ENCODE measurements at regions not wholly inside any gene's neighbourhood (a gene's known extent, or its start where the extent isn't known, plus 50 kb on each side); places are given as distances from the start of the nearest gene placed in this dataset.

GRCh38 chr17:79455636-79456035 is 155.2 kb downstream of the RBFOX3 start:
- Histone ChIP-seq H2AFZ (ENCODE audit: control insufficient read depth, low read length) (no peak overlapping the region), H3K9ac (ENCODE audit: control insufficient read depth, extremely low read depth, insufficient read depth, low read length) (no peak overlapping the region), H3K9me1 (ENCODE audit: control insufficient read depth, extremely low read depth, insufficient read depth, low read length) (no peaks in the 10 kb centered on the region), H3K4me1 (ENCODE audit: control insufficient read depth, extremely low read depth, insufficient read depth, low read length) (no peaks in the 10 kb centered on the region), H3K36me3 (ENCODE audit: control insufficient read depth in 2 of 2, extremely low read depth in 1 of 2, insufficient read depth in 2 of 2, low read length in 2 of 2) (no peaks in the 10 kb centered on the region), H3K9me3 (ENCODE audit: control insufficient read depth, low read depth, low read length) (no peaks in the 10 kb centered on the region), H3K27me3 (ENCODE audit: control insufficient read depth, extremely low read depth, insufficient read depth, low read length) (peaks cover 5% of the 10 kb centered on the region), H3K79me2 (ENCODE audit: control insufficient read depth, insufficient read depth, low read length) (no peaks in the 10 kb centered on the region), H3K4me3 (ENCODE audit: control insufficient read depth in 2 of 3, extremely low read depth in 1 of 3, insufficient read depth in 2 of 3, low read depth in 1 of 3, low read length in 3 of 3) (no peak overlapping the region), H3K27ac (ENCODE audit: control insufficient read depth, insufficient read depth, low read length) (no peak overlapping the region), H4K20me1 (ENCODE audit: control insufficient read depth, extremely low read depth, insufficient read depth, low read length) (no peaks in the 10 kb centered on the region), H3K4me2 (ENCODE audit: control insufficient read depth, extremely low read depth, insufficient read depth, low read depth, low read length) (no peak overlapping the region)
- FAIRE-seq (no peak), DNase-seq (ENCODE audit: low read depth, low spot score) (no peak)
- dilution Hi-C loops (cut with MboI; ENCODE audit: extremely low pct_ligation_motif_present, low sequenced_read_pairs), result no loop called here
- TF ChIP-seq EZH2 (IDR thresholded peaks at IDR 0.05; ENCODE audit: low read length), result no peak
- TF ChIP-seq CTCF (optimal IDR thresholded peaks at IDR 0.05 in 1 of 3, IDR thresholded peaks at IDR 0.05 in 1 of 3, conservative IDR thresholded peaks at IDR 0.05 in 1 of 3; ENCODE audit: extremely low read depth in 1 of 3, insufficient read depth in 2 of 3, low read length in 3 of 3), result no peak

GRCh38 chr17:79454826-79455225 is 156.0 kb downstream of the RBFOX3 start:
- no peaks in the 10 kb centered on the region for H4K20me1 ChIP-seq (ENCODE audit: control insufficient read depth, extremely low read depth, insufficient read depth, low read length)
- no peaks in the 10 kb centered on the region for H3K9me3 ChIP-seq (ENCODE audit: control insufficient read depth, low read depth, low read length)
- dilution Hi-C loops (cut with MboI; ENCODE audit: extremely low pct_ligation_motif_present, low sequenced_read_pairs), result no loop called here
- peaks cover 5% of the 10 kb centered on the region for H3K27me3 ChIP-seq (ENCODE audit: control insufficient read depth, extremely low read depth, insufficient read depth, low read length)
- no peak overlapping the region for H2AFZ ChIP-seq (ENCODE audit: control insufficient read depth, low read length)
- H3K4me2 ChIP-seq (ENCODE audit: control insufficient read depth, extremely low read depth, insufficient read depth, low read depth, low read length), result no peak overlapping the region
- H3K9me1 ChIP-seq (ENCODE audit: control insufficient read depth, extremely low read depth, insufficient read depth, low read length), result no peaks in the 10 kb centered on the region
- no peaks in the 10 kb centered on the region for H3K4me1 ChIP-seq (ENCODE audit: control insufficient read depth, extremely low read depth, insufficient read depth, low read length)
- TF ChIP-seq EZH2 (IDR thresholded peaks at IDR 0.05; ENCODE audit: low read length), result no peak
- TF ChIP-seq CTCF (optimal IDR thresholded peaks at IDR 0.05 in 1 of 3, IDR thresholded peaks at IDR 0.05 in 1 of 3, conservative IDR thresholded peaks at IDR 0.05 in 1 of 3; ENCODE audit: extremely low read depth in 1 of 3, insufficient read depth in 2 of 3, low read length in 3 of 3), result no peak
- H3K79me2 ChIP-seq (ENCODE audit: control insufficient read depth, insufficient read depth, low read length), result no peaks in the 10 kb centered on the region
- DNase-seq (ENCODE audit: low read depth, low spot score) (no peak), FAIRE-seq (no peak)
- no peak overlapping the region for H3K9ac ChIP-seq (ENCODE audit: control insufficient read depth, extremely low read depth, insufficient read depth, low read length)
- no peak overlapping the region for H3K27ac ChIP-seq (ENCODE audit: control insufficient read depth, insufficient read depth, low read length)
- no peak overlapping the region for H3K4me3 ChIP-seq (ENCODE audit: control insufficient read depth in 2 of 3, extremely low read depth in 1 of 3, insufficient read depth in 2 of 3, low read depth in 1 of 3, low read length in 3 of 3)
- H3K36me3 ChIP-seq (ENCODE audit: control insufficient read depth in 2 of 2, extremely low read depth in 1 of 2, insufficient read depth in 2 of 2, low read length in 2 of 2), result no peaks in the 10 kb centered on the region

All from keratinocyte (primary cell).